ENCODE measurements at regions not wholly inside any gene's neighbourhood (a gene's known extent, or its start where the extent isn't known, plus 50 kb on each side); places are given as distances from the start of the nearest gene placed in this dataset.

DNA sequence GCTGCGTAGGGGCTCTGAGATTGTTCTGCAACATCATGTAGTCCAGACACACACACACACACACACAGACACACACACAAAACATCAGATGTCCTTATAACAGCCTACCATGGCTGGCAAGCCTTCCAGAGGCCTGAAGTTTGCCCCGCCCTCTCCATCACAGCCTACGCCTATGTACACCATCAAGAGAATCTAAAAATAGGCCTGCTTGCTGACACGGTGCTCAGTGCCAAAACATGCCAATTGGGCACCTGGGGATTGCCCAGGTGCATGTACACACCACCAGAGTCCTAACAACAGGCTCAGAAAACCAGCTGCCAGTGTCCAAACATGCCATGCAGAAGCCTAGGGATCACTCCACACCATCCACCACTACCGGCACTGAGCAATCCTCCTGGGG is 391.7 kb upstream of the SPTLC3 start:
- DNase-seq (ENCODE audit: extremely low read depth, low read depth) = no peak
- TF ChIP-seq CTCF (IDR thresholded peaks at IDR 0.05; ENCODE audit: low read depth, low read length) = no peak

- no peak for DNase-seq (ENCODE audit: extremely low read depth, low read depth)
- no peak for TF ChIP-seq CTCF (IDR thresholded peaks at IDR 0.05; ENCODE audit: low read depth, low read length)
Measured at GRCh38 chr20:12623870-12624269, 384.9 kb upstream of the SPTLC3 start.

- TF ChIP-seq CTCF (IDR thresholded peaks at IDR 0.05; ENCODE audit: low read depth, low read length) = no peak
- DNase-seq (ENCODE audit: extremely low read depth, low read depth) = no peak
Measured at GRCh38 chr20:12627485-12627884, 381.3 kb upstream of the SPTLC3 start.

DNA sequence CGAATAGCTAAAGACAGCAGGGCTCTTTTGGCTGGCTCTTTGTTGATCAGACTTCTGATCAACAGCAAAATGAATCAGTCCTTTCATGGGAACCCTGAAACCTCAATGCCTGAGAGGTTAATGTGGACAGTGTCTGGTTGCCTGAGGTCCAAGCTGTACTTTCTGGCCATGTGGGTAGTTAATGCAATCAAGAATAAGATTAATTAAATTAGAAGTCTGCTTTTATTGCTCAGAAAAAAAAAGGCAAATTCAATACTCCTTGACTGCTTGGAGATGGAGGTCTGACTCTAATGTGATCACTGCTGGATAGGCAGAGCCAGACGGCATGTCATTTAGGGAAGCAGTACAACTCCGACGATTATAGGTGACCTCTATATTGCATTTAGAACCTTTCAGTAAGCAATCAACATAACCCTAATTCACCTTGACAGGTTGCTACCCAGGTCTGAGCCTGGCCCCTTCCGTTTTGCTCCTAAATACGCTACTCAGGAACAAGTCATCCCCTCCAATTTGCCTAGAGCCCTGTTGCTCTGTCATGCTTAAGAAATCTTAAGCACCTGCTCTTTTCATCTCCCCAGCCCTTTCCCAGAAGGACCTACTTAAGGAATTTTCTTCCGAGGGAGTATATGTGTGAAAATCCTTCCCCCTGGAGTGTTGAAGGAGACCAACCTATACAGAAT is 370.0 kb upstream of the SPTLC3 start:
- TF ChIP-seq CTCF (IDR thresholded peaks at IDR 0.05; ENCODE audit: low read depth, low read length) = no peak
- no peak for DNase-seq (ENCODE audit: extremely low read depth, low read depth)

DNA sequence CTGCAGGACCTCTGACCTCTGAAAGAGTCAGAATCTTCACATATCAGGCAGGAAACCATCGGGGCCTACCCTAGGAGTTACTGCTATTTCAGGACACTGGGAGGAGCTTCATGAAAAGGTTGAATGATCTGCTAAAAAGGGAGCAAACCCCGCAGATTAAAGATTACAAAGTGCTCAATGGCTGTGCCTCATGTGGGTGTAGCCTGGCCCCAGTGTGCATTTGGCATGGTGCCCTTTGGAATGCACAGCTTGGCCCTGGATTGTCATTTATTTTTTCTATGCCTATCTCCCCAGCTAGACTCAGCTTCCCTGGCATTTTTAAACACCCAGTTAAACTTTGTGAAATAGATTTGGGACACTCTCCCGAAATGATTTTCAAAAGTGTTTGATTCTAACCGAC is 368.5 kb upstream of the SPTLC3 start:
- TF ChIP-seq CTCF (IDR thresholded peaks at IDR 0.05; ENCODE audit: low read depth, low read length) = no peak
- no peak for DNase-seq (ENCODE audit: extremely low read depth, low read depth)

DNA sequence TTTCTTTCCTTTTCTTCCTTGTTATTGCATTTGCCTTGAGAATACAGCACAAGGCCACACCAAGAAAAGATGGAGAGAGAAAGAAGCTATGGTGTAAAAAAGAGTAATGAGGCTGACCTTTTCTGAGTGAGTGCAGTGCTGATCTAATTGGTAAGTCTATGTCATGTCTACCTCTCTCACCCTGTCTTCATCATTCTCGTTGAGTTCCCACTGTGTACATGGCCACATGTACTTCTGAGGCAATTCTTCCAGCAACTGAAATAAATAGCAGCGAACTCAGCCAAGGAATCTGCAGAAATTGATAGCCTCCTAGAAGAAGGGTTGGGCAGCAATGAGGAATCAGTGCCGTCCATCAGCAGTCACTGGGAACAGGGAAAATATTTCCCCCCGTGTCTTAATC is 367.2 kb upstream of the SPTLC3 start:
- TF ChIP-seq CTCF (IDR thresholded peaks at IDR 0.05; ENCODE audit: low read depth, low read length) = no peak
- DNase-seq (ENCODE audit: extremely low read depth, low read depth) = no peak

DNA sequence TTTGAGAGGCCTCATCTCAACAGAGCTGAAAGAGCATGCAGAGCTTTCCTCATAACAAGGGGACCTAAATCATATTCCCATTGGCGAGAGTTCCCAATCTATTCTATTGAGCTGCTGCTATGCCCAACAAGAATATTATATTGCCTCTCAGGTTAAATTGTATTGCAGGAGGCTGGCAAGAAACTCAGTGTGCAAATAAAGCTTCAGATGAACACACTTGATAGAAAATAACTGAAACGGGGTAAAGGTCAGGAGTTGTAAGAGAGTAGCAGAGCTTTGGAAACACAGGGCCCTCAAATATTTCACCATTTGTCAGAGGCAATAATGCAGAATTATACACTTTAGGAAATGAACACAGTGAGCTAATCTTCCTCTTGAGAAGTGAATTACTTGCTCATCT is 364.3 kb upstream of the SPTLC3 start:
- TF ChIP-seq CTCF (IDR thresholded peaks at IDR 0.05; ENCODE audit: low read depth, low read length) = no peak
- DNase-seq (ENCODE audit: extremely low read depth, low read depth) = no peak

Data from AG09319 (cell line).